Endothelial cell of umbilical vein (primary cell): ENCODE measurements at regions not wholly inside any gene's neighbourhood (a gene's known extent, or its start where the extent isn't known, plus 50 kb on each side); places are given as distances from the start of the nearest gene placed in this dataset.

ENCODE experiments used
- BruUV-seq: library from RNA; stranded (reverse); fragments of 400-500 nt; replicated peaks from 2 replicates; lab custom pipeline; 2021; lab: Mats Ljungman, UMichigan
- CTCF ChIA-PET: fragments of 300-600, 350-600 bp; sonication (Branson Sonifier 250); formaldehyde crosslinking; loops from one replicate; lab custom pipeline; 2021; ENCODE audit warnings: antibody characterized with exemption, inconsistent platforms; lab: Charles Lee
- POLR2A ChIA-PET: fragments of 300-600, 350-600 bp; sonication (Branson Sonifier 250); formaldehyde crosslinking; loops from one replicate; lab custom pipeline; 2021; ENCODE audit warnings: antibody characterized with exemption, inconsistent platforms; lab: Charles Lee
- DNase-seq: peaks from one replicate; pipeline ENCODE4 v3.0.0-alpha.2; 2011; ENCODE audit warnings: low read depth, low spot score
- FAIRE-seq: peaks from 2 replicates; lab custom pipeline; 2011; peaks lifted over from hg19 to GRCh38; lab: Jason Lieb, UNC
- H2AFZ ChIP-seq: 2 replicates; pipeline ENCODE4 v1.6.0; 2012; ENCODE audit warnings: low read depth, low read length, control low read depth, inconsistent platforms
- H3K27ac ChIP-seq: 2 replicates; pipeline ENCODE4 v1.5.1; 2011; ENCODE audit warnings: low read depth, mild to moderate bottlenecking, control low read depth, low read length, moderate library complexity; ENCODE audit not compliant: insufficient read depth
- H3K27me3 ChIP-seq, 2 experiments: 2 replicates each; pipeline versions ENCODE4 v1.6.0 to v1.6.1; 2011; ENCODE audit warnings: low read length in 2 of 2, mixed read lengths in 1 of 2; ENCODE audit not compliant: control insufficient read depth in 2 of 2, insufficient read depth in 2 of 2
- H3K36me3 ChIP-seq, 2 experiments: 2 replicates in 1 of 2; 3 replicates in 1 of 2; pipeline ENCODE4 v1.5.1; 2011; ENCODE audit warnings: low read length in 2 of 2, mild to moderate bottlenecking in 1 of 2, moderate library complexity in 1 of 2; ENCODE audit not compliant: control insufficient read depth in 2 of 2, insufficient read depth in 2 of 2; ENCODE audit errors: extremely low read depth in 1 of 2
- H3K4me1 ChIP-seq: 3 replicates; pipeline ENCODE4 v1.5.1; 2011; ENCODE audit warnings: mild to moderate bottlenecking, low read length; ENCODE audit not compliant: control insufficient read depth, insufficient read depth; ENCODE audit errors: extremely low read depth
- H3K4me2 ChIP-seq: 2 replicates; pipeline ENCODE4 v1.6.1; 2011; ENCODE audit warnings: low read length, control low read depth, mixed read lengths; ENCODE audit not compliant: insufficient read depth
- H3K4me3 ChIP-seq, 3 experiments: fragments of 200-600 bp in 1 of 3; sonication (generic), shearing (Covaris generic) in 1 of 3; replicated peaks in 1 of 3; 2 replicates each; pipeline ENCODE4 v1.5.1; 2011 to 2016; ENCODE audit warnings: control low read depth in 3 of 3, low read length in 3 of 3, mild to moderate bottlenecking in 2 of 3, inconsistent platforms in 1 of 3, low read depth in 1 of 3, moderate library complexity in 1 of 3; ENCODE audit not compliant: insufficient read depth in 1 of 3
- H3K79me2 ChIP-seq: 2 replicates; pipeline ENCODE4 v1.6.0; 2012; ENCODE audit warnings: low read length, inconsistent platforms; ENCODE audit not compliant: control insufficient read depth, insufficient read depth
- H3K9ac ChIP-seq: replicated peaks from 2 replicates; pipeline ENCODE3; 2011; ENCODE audit warnings: low read length, control low read depth; ENCODE audit not compliant: insufficient read depth; ENCODE audit errors: extremely low read depth
- H3K9me1 ChIP-seq: replicated peaks from 3 replicates; pipeline ENCODE4 v1.6.0; 2011; ENCODE audit warnings: mild to moderate bottlenecking, low read length; ENCODE audit not compliant: control insufficient read depth, insufficient read depth; ENCODE audit errors: extremely low read depth
- H3K9me3 ChIP-seq: replicated peaks from 2 replicates; pipeline ENCODE4 v1.5.1; 2012; ENCODE audit warnings: low read length, inconsistent platforms; ENCODE audit not compliant: control insufficient read depth, insufficient read depth
- H4K20me1 ChIP-seq: replicated peaks from 2 replicates; pipeline ENCODE3; 2011; ENCODE audit warnings: mild to moderate bottlenecking, low read length; ENCODE audit not compliant: control insufficient read depth, insufficient read depth; ENCODE audit errors: extremely low read depth
- CTCF ChIP-seq, 2 donors: IDR thresholded peaks; 1 replicate in 1 of 2; 2 replicates in 1 of 2; pipeline ENCODE4 v1.5.1; 2011; ENCODE audit warnings: low read length in 2 of 2, mild to moderate bottlenecking in 2 of 2, moderate library complexity in 2 of 2, control low read depth in 1 of 2, inconsistent platforms in 1 of 2, low read depth in 1 of 2; ENCODE audit not compliant: insufficient read depth in 1 of 2; ENCODE audit errors: extremely low read depth in 1 of 2
- EZH2 ChIP-seq: IDR thresholded peaks from 2 replicates; pipeline ENCODE4 v1.6.1; 2012; ENCODE audit warnings: borderline replicate concordance, low read depth, mild to moderate bottlenecking, moderate library complexity, low read length, inconsistent platforms; ENCODE audit not compliant: severe bottlenecking
- FOS ChIP-seq: IDR thresholded peaks from 2 replicates; pipeline ENCODE4 v1.6.1; 2011; ENCODE audit warnings: mild to moderate bottlenecking, low read length, moderate library complexity, borderline replicate concordance; ENCODE audit not compliant: insufficient read depth
- GATA2 ChIP-seq: IDR thresholded peaks from 2 replicates; pipeline ENCODE4 v1.7.0; 2011; ENCODE audit warnings: low read depth, mild to moderate bottlenecking, moderate library complexity, mixed read lengths, low read length; ENCODE audit not compliant: insufficient read length, insufficient read depth
- JUN ChIP-seq: IDR thresholded peaks from 2 replicates; pipeline ENCODE4 v1.6.1; 2011; ENCODE audit warnings: borderline replicate concordance, low read depth; ENCODE audit not compliant: insufficient read length, insufficient read depth
- MAX ChIP-seq: IDR thresholded peaks from 2 replicates; pipeline ENCODE4 v1.6.1; 2011; ENCODE audit not compliant: insufficient read depth, insufficient read length
- MYC ChIP-seq: IDR thresholded peaks from one replicate; pipeline ENCODE4 v1.6.1; 2011; ENCODE audit warnings: mild to moderate bottlenecking, low read depth, low read length
- POLR2A ChIP-seq: IDR thresholded peaks from 2 replicates; pipeline ENCODE4 v1.6.1; 2012; ENCODE audit warnings: low read depth, mild to moderate bottlenecking, control low read depth, low read length
- POLR2AphosphoS5 ChIP-seq: IDR thresholded peaks from 2 replicates; pipeline ENCODE4 v1.6.1; 2012; ENCODE audit warnings: low read depth, mild to moderate bottlenecking, control low read depth, low read length, moderate library complexity; ENCODE audit not compliant: insufficient read depth
- dilution Hi-C: fragments of 300-500 bp; cut with MboI; formaldehyde crosslinking; loops from one replicate; pipeline ENCODE4 v1.15.0; 2019; ENCODE audit warnings: low sequenced_read_pairs; ENCODE audit not compliant: extremely low pct_ligation_motif_present
- intact Hi-C: fragments of 100-400 bp; cut with micrococcal nuclease; formaldehyde crosslinking; loops from one replicate; pipeline ENCODE4 v1.10.0; 2022

- BruUV-seq = no TSS peak
These were observed 133.9 kb downstream of the MMUT start for GRCh38 chr6:49329186-49329585.

More at GRCh38 chr6:49329186-49329585, 133.9 kb downstream of the MMUT start:
- Histone ChIP-seq H3K9me1 (no peaks in the 10 kb centered on the region), H3K4me2 (no peak overlapping the region), H3K27me3 (no peaks in the 10 kb centered on the region), H3K9ac (no peak overlapping the region), H3K4me3 (no peak overlapping the region), H3K4me1 (peaks cover 33% of the 10 kb centered on the region), H2AFZ (no peak overlapping the region), H3K79me2 (no peaks in the 10 kb centered on the region), H3K27ac (no peak overlapping the region), H4K20me1 (no peaks in the 10 kb centered on the region), H3K9me3 (no peaks in the 10 kb centered on the region), H3K36me3 (no peaks in the 10 kb centered on the region)
- TF ChIP-seq EZH2 (no peak), GATA2 (no peak), MYC (no peak), POLR2AphosphoS5 (no peak), CTCF (IDR thresholded peaks at IDR 0.05; ENCODE audit: extremely low read depth in 1 of 2, insufficient read depth in 1 of 2, low read depth in 1 of 2, low read length in 2 of 2) (no peak), JUN (no peak), POLR2A (no peak), FOS (no peak), MAX (no peak)
- DNase-seq = no peak
- FAIRE-seq = no peak
- CTCF ChIA-PET = no interaction called here
- dilution Hi-C loops (no loop called here), intact Hi-C loops (loop anchor here (5.0 kb wide), 2 partner anchors 223 to 1333 kb away; partner anchors contain the start of gene C6orf141)
- POLR2A ChIA-PET = no interaction called here
